ENCODE measurements at regions not wholly inside any gene's neighbourhood (a gene's known extent, or its start where the extent isn't known, plus 50 kb on each side); places are given as distances from the start of the nearest gene placed in this dataset.

DNA sequence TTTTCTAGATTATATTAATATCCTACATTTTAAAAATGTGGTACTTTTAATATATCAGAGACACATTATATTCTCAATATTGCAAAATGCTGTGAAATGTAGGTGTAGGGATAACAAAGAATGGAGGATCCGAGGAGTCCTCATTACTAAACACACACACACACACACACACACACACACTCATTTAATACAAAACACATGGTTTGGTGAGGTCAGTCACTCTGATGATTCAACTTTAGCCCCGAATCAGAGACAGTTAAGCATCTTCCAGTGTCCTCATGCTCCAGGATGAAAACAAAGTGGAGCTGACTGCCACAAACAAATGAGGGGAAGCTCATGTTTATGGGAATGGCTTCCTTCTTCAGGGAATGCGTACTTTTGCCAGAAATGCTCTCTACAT, 147.5 kb downstream of the CYSLTR2 start:
- Histone ChIP-seq H3K4me2 (ENCODE audit: low read length) (no peak overlapping the region), H3K4me3 (ENCODE audit: low read length) (no peak overlapping the region), H3K27ac (ENCODE audit: low read depth, low read length) (no peak overlapping the region), H4K20me1 (ENCODE audit: control insufficient read depth, insufficient read depth, low read depth, low read length) (no peaks in the 10 kb centered on the region), H3K79me2 (ENCODE audit: control insufficient read depth, low read length) (no peaks in the 10 kb centered on the region), H3K36me3 (ENCODE audit: control insufficient read depth, low read length) (no peaks in the 10 kb centered on the region), H3K9me3 (ENCODE audit: control insufficient read depth, insufficient read depth, low read length) (no peaks in the 10 kb centered on the region), H3K4me1 (ENCODE audit: control insufficient read depth, low read length) (no peaks in the 10 kb centered on the region), H3K27me3 (ENCODE audit: control insufficient read depth, low read length) (no peaks in the 10 kb centered on the region), H3K9me2 (replicated peaks; ENCODE audit: control insufficient read depth, low read length) (no peaks in the 10 kb centered on the region), H3F3A (ENCODE audit: control insufficient read depth, insufficient read depth) (no peaks in the 10 kb centered on the region)
- TF ChIP-seq EZH2phosphoT487 (IDR thresholded peaks at IDR 0.05; ENCODE audit: borderline replicate concordance, low read length), result no peak
- TF ChIP-seq CTCF (IDR thresholded peaks at IDR 0.05; ENCODE audit: low read depth, low read length, poor library complexity, severe bottlenecking), result no peak

DNA sequence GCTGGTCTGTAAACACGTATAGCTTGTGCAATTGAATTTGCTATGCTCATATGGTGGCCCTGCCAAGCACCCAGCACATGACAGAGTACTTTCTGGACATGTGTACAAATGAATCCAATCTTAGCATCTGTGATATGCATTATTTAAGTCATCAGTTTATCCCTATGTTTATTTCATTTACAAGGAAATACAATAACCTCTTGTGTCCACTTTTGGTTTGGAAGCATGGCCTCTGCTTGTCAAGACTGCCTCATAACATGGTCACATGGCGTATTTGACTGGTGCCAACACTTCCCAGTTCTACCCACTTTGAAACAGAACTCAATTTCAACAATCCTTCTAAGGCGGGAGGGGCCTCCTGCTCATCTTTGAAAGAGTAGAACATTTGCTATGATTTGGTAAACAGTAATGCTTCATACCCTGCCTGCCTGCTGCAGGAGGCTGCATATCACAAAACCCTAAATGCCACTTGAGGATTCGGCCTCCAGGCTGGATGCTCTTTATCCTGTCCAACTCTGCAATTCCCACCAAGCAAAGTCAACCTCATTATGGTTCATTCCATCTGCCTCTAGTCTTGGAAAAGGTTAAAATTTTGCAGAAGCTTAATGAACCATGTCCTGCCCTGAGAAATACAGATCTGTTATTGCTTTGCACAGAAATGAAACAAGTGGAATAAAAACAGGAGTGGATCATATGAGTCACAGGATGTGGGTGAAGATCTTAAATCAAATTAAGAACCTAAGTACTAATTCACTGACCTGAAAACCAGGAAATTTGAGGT, 151.3 kb downstream of the CYSLTR2 start:
- Histone ChIP-seq H3K79me2 (ENCODE audit: control insufficient read depth, low read length) (no peaks in the 10 kb centered on the region), H3K9me3 (ENCODE audit: control insufficient read depth, insufficient read depth, low read length) (no peaks in the 10 kb centered on the region), H3F3A (ENCODE audit: control insufficient read depth, insufficient read depth) (no peaks in the 10 kb centered on the region), H3K36me3 (ENCODE audit: control insufficient read depth, low read length) (no peaks in the 10 kb centered on the region), H3K4me3 (ENCODE audit: low read length) (no peak overlapping the region), H3K4me2 (ENCODE audit: low read length) (no peak overlapping the region), H4K20me1 (ENCODE audit: control insufficient read depth, insufficient read depth, low read depth, low read length) (no peaks in the 10 kb centered on the region), H3K27ac (ENCODE audit: low read depth, low read length) (no peak overlapping the region), H3K27me3 (ENCODE audit: control insufficient read depth, low read length) (no peaks in the 10 kb centered on the region), H3K9me2 (replicated peaks; ENCODE audit: control insufficient read depth, low read length) (no peaks in the 10 kb centered on the region), H3K4me1 (ENCODE audit: control insufficient read depth, low read length) (no peaks in the 10 kb centered on the region)
- TF ChIP-seq CTCF (IDR thresholded peaks at IDR 0.05; ENCODE audit: low read depth, low read length, poor library complexity, severe bottlenecking) (no peak), EZH2phosphoT487 (IDR thresholded peaks at IDR 0.05; ENCODE audit: borderline replicate concordance, low read length) (no peak)

- H3K4me2 ChIP-seq (ENCODE audit: low read length), result no peak overlapping the region
- no peaks in the 10 kb centered on the region for H3F3A ChIP-seq (ENCODE audit: control insufficient read depth, insufficient read depth)
- H3K79me2 ChIP-seq (ENCODE audit: control insufficient read depth, low read length), result no peaks in the 10 kb centered on the region
- no peaks in the 10 kb centered on the region for H3K27me3 ChIP-seq (ENCODE audit: control insufficient read depth, low read length)
- H3K4me1 ChIP-seq (ENCODE audit: control insufficient read depth, low read length), result no peaks in the 10 kb centered on the region
- no peak overlapping the region for H3K27ac ChIP-seq (ENCODE audit: low read depth, low read length)
- H3K4me3 ChIP-seq (ENCODE audit: low read length), result no peak overlapping the region
- no peaks in the 10 kb centered on the region for H3K9me2 ChIP-seq (replicated peaks; ENCODE audit: control insufficient read depth, low read length)
- no peaks in the 10 kb centered on the region for H3K36me3 ChIP-seq (ENCODE audit: control insufficient read depth, low read length)
- no peak for TF ChIP-seq CTCF (IDR thresholded peaks at IDR 0.05; ENCODE audit: low read depth, low read length, poor library complexity, severe bottlenecking)
- TF ChIP-seq EZH2phosphoT487 (IDR thresholded peaks at IDR 0.05; ENCODE audit: borderline replicate concordance, low read length), result no peak
- no peaks in the 10 kb centered on the region for H4K20me1 ChIP-seq (ENCODE audit: control insufficient read depth, insufficient read depth, low read depth, low read length)
- no peaks in the 10 kb centered on the region for H3K9me3 ChIP-seq (ENCODE audit: control insufficient read depth, insufficient read depth, low read length)
Observed at GRCh38 chr13:48806522-48806921, 152.8 kb downstream of the CYSLTR2 start.

Data from DOHH2 (cell line).